HG02938 (cell line): ENCODE measurements at regions not wholly inside any gene's neighbourhood (a gene's known extent, or its start where the extent isn't known, plus 50 kb on each side); places are given as distances from the start of the nearest gene placed in this dataset.
"Not testable (repeated sequence)": the region's sequence is repeated elsewhere in the genome, so short reads cannot be mapped to it uniquely, and the experiment has no call there.

Experiments
- ATAC-seq: cut with Tn5 transposase; IDR thresholded peaks from one replicate; pipeline ENCODE4 v1.9.1; 2021; ENCODE audit warnings: mild to moderate bottlenecking, moderate library complexity; ENCODE audit not compliant: unreplicated experiment

GRCh38 chr1:164361927-164362326 is 197.1 kb upstream of the PBX1 start:
- no peak for ATAC-seq

GRCh38 chr1:164363980-164364379 is 195.0 kb upstream of the PBX1 start:
- no peak for ATAC-seq

- ATAC-seq = no peak
Observed at GRCh38 chr1:164366014-164366413, 193.0 kb upstream of the PBX1 start.

GRCh38 chr1:164369698-164370365 is 189.2 kb upstream of the PBX1 start:
- ATAC-seq = no peak

GRCh38 chr1:164380893-164381292 is 178.1 kb upstream of the PBX1 start:
- no peak for ATAC-seq

- no peak for ATAC-seq
Observed at GRCh38 chr1:164382384-164382783, 176.6 kb upstream of the PBX1 start.

GRCh38 chr1:164384262-164384661 is 174.7 kb upstream of the PBX1 start:
- ATAC-seq = no peak

- no peak for ATAC-seq
Observed at GRCh38 chr1:164417016-164417704, 141.8 kb upstream of the PBX1 start.

GRCh38 chr1:164423136-164423535 is 135.8 kb upstream of the PBX1 start:
- no peak for ATAC-seq

GRCh38 chr1:164433141-164433817 is 125.7 kb upstream of the PBX1 start:
- ATAC-seq = no peak

GRCh38 chr1:164433818-164434170 is 125.2 kb upstream of the PBX1 start:
- no peak for ATAC-seq

- ATAC-seq = no peak
Observed at GRCh38 chr1:164440232-164440631, 118.8 kb upstream of the PBX1 start.

- no peak for ATAC-seq
Observed at GRCh38 chr1:164443166-164443565, 115.8 kb upstream of the PBX1 start.

- no peak for ATAC-seq
Observed at GRCh38 chr1:164443836-164444235, 115.1 kb upstream of the PBX1 start.

- ATAC-seq = no peak
Observed at GRCh38 chr1:164446020-164446419, 113.0 kb upstream of the PBX1 start.

GRCh38 chr1:164452549-164452948 is 106.4 kb upstream of the PBX1 start:
- ATAC-seq = no peak

GRCh38 chr1:164456272-164456671 is 102.7 kb upstream of the PBX1 start:
- no peak for ATAC-seq

- not testable (repeated sequence) for ATAC-seq
Observed at GRCh38 chr1:164459176-164459575, 99.8 kb upstream of the PBX1 start.

- no peak for ATAC-seq
Observed at GRCh38 chr1:164466001-164466421, 93.0 kb upstream of the PBX1 start.

GRCh38 chr1:164466429-164466828 is 92.6 kb upstream of the PBX1 start:
- ATAC-seq = no peak

GRCh38 chr1:164470996-164471395 is 88.0 kb upstream of the PBX1 start:
- ATAC-seq = no peak

GRCh38 chr1:164472841-164473240 is 86.1 kb upstream of the PBX1 start:
- ATAC-seq = no peak
